HPDE6-E6E7 (cell line): ENCODE measurements at regions not wholly inside any gene's neighbourhood (a gene's known extent, or its start where the extent isn't known, plus 50 kb on each side); places are given as distances from the start of the nearest gene placed in this dataset.
A peak's percentile ranks its signal among the peaks of the same experiment; 100 is the strongest.

Experiments used
- DNase-seq: peaks from one replicate; pipeline ENCODE4 v3.0.0; 2011; ENCODE audit warnings: missing footprints; ENCODE audit errors: extremely low spot score

DNA sequence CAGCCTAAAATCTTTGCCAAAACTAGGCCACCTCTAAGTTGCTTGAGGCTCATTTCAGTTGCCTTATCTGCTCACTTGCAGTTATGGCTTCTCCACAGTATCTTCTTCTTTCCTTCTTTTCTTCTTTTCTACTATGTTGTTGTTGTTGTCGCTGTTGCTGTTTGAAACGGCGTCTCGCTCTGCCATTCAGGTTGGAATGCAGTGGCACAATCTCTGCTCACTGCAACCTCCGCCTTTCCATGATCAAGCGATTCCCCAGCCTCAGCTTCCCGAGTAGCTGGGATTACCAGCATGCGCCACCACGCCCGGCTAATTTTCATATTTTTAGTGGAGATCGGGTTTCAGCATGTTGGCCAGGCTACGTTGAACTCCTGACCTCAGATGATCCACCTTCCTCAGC lies 210.8 kb upstream of the NR2F2 start:
- DNase-seq = no peak

DNA sequence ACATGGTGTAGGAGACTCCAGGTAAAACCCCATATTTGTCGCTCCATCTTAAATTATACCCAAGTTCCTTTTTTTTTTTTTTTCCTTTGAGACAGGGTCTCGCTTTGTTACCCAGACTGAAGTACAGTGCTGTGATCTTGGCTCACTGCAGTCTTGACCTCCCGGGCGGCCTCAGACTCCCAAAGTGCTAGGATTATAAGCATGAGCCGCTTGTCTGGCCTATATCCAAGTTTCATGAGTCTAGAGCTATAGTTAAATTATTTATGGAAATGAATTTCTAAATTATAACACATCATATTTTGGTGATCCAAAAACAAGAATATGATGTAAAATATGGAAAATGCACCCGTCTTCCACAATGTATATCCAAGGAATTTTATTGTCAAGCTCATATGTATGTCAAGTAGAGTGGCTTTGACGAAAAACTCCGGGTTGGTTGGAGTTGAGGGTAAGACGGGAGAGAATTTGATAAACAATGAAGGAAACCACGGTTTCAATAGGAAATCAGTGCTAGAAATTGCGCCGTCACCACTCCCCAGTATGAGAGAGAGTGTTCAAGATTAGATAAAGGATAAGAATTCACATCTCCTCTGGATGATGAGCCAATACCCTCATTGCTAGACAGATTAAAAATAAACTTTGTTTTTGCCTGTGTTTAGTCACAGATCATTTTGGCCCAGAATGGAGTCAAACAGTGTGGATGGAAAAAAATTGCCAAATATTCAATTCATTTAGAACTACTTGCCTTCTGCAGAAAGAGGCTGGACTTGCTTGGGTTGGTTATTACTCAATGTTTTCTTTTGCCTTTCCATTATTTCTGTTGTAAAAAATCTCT lies 209.2 kb upstream of the NR2F2 start:
- no peak for DNase-seq

DNA sequence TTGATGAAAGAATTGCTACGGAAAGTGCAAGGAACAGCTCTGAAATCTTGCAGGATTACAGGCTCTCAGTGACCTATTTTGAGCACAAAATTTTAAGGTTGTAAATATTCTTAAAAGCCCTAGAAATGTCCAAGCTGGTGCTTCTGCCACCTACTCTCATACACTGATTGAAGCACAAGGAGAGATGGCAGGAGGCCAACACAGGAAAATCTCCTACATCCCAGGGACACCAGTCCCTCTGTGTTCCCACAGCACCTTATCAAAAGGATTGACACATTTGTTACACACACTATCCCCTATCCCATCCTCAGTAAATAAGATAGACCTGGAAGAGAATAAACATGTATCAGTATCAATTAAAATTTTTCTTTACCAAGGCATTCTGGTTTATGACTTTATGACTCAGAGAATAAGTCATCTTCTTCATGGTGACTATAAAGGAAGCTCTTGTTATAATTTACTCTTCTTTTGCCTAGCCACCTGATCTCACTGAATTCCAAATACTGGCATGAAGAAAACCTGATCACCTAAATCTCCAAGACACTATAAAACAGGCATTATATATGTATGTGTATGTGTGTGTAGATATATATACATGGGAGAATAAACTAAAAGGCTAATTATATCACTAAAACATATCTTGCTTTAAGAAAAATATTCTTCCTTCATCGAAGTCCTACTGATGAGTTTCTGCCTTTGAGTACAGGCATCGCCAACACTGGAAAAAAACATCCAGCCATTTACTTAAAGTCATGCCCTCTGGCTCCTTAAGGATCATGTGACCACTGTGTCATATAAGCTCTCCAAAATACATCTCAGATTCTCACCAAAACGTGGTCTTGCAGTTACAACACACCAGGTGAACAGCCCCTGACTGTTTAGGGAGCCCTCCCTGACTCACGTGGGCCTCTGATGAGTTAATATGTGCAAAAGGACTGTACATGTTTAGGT lies 208.1 kb upstream of the NR2F2 start:
- peak; percentile 8 for DNase-seq

DNA sequence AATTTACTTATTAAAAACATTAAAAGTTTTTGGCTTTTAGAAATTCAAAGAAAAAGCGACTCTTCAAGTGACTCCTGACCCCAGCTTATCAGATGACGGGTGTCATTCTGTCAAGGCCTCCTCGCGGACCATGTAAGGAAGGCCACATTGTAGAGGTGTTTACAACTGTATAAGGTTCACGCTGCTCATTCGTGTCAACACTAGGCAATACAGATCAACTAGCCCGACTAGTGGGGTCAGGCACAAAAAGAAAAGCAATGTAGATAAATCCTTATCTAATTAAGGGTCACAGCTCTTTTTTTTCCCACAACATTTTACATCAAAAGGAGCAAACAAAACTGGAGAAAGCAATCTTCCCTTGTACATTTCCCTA lies 207.5 kb upstream of the NR2F2 start:
- no peak for DNase-seq

DNA sequence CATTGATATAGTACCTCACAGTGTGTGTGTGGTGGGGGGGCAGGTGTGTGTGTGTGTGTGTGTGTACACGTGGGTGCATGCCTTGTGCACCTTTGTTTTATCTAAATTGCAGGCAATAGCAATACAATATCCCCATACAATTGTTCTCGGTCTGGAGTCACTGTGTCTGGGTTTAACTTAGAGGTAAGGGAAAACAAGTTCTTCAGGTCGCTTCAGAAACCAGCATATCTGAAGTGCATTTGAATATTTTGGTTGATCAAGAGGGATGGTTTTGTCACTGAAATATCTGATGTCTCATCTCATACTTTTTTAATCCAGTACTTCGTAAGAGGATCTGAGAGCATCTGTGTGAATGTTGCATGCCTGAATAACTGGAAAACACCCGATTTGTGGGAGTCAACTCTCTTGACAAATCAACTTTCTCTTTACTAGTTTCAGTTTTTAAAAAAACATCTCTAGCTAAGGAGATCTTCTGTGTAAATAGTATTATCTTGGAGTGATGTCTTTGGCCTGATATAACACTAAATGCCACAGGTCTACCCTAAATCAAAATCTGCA lies 206.8 kb upstream of the NR2F2 start:
- DNase-seq = no peak

DNA sequence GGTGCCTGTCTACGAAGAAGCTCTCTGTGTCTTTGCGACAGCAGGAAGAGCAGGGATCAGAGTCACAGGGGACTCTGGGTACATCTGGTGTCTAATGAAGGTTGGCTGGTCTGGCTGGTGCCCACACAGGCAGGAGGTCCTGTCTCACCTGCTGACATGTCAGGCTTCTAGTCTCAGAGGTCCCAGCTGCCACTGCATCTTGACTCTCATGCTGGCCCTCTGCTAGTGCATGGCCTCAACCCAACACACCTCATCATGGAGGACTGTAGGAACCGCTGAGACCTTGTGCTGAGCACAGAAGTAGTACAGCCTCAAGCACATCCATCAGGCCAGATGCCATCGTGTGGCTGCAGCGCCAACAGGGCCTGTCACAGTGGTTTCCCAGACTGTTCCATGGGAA lies 206.1 kb upstream of the NR2F2 start:
- no peak for DNase-seq

DNA sequence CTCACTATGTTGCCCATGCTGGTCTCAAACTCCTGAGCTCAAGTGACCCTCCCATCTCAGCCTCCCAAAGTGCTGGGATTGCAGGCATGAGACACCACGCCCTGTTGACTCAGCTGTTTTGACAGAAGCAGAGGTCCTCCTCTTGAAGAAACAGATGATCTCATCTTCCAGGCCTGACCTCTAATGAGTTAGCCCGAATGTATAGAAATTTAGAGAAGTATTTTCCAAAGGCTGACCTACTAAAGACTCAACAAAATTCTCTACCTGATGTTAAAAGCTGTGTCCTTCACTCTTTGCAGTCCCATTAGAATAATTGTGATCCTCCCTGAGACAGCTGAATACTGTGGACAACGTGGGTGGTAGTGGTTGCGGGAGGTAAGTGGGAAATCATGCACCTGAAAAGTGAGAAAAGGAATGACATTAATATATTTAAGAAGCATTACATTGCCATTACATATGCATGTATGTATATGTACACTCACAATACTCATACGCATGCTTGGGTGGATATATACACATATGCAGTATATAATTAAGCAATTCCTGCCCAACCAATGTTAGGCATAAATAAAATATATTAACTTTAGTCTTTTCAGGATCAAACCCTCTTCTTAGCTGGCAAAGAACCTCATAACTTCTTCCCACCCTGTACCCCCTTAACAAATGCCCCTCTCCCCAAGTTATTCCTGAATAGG lies 204.6 kb upstream of the NR2F2 start:
- DNase-seq = no peak

DNA sequence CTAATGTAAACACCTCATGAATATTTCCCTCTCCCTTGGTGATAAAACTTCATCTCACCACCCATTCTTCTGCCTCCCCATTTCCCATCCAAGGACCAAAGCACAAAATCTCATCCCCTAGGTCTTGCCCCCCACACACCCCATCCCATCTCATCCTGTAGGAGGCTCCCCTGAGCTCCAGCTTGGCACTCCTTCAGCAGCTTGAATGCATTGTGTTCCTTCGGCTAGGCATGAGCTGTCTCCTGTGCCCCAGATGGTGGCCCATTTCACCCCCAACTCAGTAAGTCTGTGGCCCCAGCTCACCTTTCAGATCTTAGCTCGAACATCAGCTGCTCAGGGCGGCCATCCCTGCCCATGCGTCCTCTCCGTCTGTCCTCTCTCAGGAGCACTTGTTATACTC lies 203.6 kb upstream of the NR2F2 start:
- DNase-seq = no peak

DNA sequence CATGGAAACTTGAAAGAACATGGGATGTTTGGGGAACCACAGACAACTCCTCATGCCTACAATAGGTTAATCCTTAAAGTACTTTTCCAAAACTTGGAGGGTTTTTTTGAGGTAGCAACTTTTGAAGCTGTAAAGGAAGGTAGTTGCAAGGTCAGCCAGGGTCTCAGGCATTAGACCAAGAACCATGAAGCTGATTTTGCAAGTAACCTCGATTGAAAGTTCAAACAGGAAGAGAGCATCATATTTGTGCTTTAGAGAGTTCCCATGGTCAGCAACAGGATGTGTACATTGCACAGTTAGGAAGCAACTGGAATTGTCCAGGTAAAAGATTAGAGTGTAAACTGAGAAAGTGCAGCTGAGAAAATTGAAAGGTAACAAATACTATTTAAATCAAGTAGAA lies 199.8 kb upstream of the NR2F2 start:
- no peak for DNase-seq

DNA sequence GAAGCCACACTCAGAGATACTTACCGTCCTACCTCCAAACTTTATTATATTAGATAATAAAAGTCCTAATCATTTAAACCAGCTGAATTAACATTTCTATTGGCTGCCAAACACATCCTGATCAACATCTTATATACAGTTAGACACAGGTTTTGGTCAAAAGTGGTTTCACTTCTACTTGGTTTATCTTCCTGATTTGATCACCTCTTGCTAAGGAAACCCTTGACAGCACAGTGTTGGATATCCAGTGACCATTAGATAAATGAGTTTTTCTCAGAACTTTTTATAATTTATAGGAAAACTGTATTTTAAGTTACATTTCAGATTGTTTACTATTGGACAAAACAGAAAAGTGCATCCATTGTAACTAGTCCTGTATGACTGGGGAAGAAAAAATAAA lies 198.4 kb upstream of the NR2F2 start:
- DNase-seq = no peak

DNA sequence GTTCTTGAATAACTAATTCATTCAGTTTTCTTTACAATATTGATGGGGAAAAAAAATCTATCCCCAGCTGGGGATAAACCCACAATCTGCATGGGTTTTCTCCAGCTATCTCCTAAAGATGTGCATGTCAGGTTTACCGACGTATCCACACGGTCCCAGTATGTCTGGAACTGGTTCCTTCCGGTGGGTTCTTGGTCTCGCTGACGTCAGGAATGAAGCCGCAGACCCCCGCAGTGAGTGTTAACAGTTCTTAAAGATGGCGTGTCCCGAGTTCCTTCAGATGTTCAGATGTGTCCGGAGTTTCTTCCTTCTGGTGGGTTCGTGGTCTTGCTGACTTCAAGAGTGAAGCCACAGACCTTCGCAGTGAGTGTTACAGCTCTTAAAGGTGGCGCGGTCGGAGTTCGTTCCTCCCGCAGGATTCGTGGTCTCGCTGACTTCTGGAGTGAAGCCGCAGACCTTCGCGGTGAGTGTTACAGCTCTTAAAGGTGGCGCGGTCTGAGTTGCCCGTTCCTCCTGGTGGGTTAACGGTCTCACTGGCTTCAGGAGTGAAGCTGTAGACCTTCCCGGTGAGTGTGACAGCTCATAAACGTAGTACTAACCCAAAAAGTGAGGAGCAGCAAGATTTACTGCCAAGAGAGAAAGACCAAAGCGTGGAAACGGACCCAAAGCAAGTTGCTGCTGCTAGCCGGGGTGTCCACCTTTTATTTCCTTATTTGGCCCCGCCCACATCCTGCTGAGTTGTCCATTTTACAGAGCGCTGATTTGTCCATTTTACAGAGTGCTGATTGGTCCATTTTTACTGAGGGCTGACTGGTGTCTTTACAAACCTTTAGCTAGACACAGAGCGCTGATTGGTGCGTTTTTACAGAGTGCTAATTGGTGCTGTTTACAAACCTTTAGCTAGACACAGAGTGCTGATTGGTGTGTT lies 195.1 kb upstream of the NR2F2 start:
- no peak for DNase-seq

DNA sequence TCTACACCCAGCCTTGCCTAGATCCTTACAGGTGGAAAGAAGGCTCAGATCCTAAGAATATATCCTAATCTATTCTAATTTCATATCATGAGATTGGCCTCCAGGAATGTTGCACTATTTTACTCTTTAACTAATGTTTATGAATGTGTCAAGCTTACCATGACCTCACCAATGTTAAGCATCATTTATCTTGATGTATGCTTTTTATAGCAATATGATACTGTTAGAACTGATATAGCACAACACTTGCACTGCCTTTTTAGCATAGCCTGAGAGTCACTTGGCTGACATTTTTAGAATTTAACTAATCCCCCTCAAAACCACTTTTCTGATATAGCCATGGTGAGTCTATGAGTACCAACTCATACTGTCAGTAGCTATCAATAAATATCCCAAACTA lies 191.5 kb upstream of the NR2F2 start:
- no peak for DNase-seq

DNA sequence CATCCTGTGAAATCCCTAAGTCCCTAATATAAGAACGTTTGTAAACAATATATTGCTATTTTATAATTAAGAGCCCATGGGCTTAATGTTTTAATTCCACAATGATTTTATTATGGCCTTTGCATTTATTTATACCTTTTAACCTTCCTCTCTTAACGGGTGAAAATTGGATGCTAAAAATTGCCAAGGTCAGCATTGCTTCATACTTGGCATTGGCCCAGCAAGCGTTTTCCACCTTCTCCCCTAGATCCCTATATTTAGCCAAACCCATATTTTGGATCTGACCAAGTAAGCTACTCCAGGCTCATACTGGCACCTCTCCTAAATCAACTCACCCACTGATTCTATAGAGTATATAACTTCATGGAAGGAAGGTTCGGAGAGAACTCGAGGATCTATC lies 188.0 kb upstream of the NR2F2 start:
- no peak for DNase-seq

DNA sequence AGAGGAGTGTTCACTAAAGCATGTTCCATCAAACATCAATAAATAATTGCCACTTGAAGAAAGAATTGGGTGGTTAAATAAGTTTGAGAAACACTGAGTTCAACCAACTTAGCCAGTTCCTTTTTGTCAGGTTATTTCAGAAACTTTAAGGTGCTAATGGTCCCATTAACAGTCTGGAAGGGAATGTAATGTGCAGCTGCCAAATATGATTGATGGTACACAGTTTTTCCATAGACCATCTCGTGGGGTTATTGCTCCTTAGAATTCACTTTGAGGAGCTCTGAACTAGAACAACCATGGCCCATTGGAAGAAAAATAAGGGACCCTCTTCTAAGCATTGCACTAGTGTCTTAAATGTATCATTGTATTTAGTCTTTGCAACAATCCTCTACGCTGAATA lies 185.8 kb upstream of the NR2F2 start:
- no peak for DNase-seq

DNA sequence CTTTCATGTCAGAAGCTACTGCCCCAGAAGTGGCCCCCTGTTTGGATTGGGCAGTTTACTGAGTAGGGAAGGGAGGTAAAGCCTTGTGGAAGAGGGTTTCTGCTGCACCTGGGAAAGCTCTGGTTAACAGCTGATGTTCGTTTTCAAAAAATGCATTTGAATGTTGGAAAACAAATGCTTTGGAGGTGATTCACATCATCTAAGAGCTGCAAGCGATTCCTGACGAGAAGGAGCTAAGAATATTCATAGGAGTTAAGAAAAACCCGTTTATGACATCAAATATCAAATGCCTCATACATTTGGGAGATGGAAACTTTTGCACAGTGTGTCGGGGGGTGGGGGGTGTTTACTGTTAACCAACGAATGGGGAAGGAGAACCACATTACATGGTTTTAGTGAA lies 183.8 kb upstream of the NR2F2 start:
- no peak for DNase-seq

DNA sequence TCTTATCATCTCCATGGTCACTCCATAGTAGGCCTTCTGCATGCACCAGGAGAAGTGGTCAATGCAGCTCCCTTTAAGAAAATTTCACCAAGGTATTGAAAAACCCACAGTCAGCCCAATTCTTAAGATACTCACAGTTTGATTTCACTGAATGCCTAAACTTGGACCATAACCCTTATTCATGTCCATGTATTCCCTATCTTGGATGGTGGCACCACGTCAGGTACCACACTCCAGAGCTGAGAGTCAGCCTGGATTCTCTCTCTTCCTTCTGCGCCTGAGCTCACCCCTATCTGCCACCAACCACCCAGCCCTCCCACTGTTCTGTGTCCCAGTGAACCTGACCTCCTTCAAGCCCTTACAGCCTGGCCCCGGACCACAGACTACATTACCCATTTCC lies 183.2 kb upstream of the NR2F2 start:
- no peak for DNase-seq

DNA sequence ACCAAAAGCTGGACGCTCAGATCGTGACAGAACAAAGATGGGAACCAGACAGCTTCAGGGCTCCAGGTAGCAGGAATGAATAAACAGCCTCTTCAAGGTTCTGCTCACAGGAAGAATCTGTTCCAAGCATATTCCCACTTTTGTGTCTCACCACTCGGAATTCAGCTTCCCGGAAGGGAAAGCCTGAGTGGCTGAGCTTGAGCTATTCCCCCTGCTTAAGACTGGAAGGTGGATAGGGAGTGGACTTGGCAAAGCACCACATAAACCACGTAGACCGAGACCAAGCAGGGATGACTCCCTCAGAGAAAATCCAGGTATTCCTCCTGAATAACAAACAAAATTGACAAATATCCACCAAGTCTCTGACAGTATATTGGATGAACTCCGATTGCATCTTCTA lies 180.2 kb upstream of the NR2F2 start:
- no peak for DNase-seq

DNA sequence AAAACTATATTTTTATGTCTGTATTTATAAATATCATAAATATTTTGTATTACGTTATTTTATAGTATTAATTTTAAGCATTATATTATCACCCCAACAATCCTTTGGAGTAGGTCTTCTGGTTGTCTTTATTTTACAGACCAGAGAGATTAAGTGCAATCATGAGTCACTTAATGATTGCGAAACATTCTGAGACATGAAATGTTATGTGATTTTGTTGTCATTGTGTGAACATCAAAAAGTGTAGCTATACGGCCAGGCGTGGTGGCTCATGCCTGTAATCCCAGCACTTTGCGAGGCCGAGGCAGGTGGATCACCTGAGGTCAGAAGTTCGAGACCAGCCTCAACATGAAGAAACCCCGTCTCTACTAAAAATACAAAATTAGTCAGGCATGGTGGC lies 178.8 kb upstream of the NR2F2 start:
- peak; percentile 41 for DNase-seq

DNA sequence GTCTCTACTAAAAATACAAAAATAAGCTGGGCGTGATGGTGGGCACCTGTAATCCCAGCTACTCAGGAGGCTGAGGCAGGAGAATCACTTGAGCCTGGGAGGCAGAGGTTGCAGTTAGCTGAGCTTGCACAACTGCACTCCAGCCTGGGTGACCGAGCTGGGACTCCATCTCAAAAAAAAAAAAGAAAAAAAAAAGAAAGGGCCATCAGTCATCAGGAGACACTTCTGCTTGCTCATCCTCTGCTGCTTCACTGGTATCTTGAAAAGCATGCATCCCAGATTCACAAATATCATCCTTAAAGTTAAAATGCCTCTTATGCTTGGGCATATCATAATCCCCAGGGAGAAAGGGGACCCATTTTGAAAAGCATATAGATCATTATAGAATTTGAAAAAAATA lies 176.6 kb upstream of the NR2F2 start:
- no peak for DNase-seq

DNA sequence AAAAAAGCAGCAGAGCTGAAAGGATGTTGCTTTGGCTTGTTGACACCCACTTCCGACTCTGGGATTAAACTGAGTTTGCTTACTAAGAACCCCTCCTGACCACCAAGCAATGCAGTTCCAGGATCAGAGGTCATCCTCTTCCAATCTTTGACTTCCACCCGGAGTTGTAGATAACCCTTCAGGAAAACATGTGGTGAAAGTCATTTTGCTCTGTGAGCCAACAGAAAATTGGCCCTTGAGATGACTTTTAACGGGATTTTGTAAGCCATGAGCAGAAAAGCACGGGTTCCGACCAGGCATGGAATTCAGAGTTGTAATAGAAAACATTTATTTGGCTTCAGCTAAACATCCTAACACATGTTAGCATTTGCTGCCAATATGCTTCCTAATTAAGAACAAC lies 171.6 kb upstream of the NR2F2 start:
- DNase-seq = no peak

DNA sequence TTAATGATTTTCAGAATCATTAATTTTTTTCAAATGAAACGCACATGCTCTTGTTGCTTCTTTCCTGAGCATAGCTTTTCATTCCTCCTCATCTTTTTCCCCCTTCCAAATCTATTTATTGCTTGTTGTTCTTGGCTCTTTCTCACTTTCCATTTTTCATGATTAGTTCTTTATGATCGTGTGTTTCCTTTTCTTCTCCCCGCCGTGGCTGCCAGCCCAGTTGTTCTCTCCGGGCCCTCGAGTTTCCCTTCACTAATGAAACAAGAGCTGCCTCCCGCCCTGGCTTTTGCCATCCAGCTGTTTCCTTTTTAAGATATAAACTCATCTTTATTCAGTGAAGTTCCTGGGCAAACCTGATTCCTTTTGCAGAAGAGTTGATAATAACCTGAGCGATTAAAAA lies 170.2 kb upstream of the NR2F2 start:
- DNase-seq = no peak
